GM19397 (cell line): ENCODE measurements at regions not wholly inside any gene's neighbourhood (a gene's known extent, or its start where the extent isn't known, plus 50 kb on each side); places are given as distances from the start of the nearest gene placed in this dataset.

Experiments
- ATAC-seq: cut with Tn5 transposase; IDR thresholded peaks from one replicate; pipeline ENCODE4 v1.9.1; 2021; ENCODE audit warnings: mild to moderate bottlenecking, moderate library complexity; ENCODE audit not compliant: unreplicated experiment

DNA sequence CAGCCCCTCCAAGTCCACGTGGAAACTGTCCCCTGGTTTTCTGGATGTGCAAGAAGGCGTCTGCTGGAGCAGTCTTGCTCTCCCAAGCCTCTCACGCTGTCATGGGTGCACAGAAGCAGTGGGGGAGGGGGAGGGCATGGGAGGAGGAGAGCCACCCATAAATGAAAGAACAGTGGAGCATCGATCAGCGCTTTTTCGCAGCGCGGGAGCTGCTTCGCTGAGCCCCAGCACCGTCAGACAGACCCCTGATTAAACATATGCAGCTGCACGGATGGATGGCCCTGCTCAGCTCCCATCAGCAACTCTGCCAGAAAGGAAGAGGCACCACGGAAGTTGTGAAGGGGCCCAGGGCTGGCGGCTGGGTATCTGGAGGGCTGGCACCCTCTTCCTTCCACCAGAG lies 264.9 kb downstream of the UQCRFS1 start:
- no peak for ATAC-seq

DNA sequence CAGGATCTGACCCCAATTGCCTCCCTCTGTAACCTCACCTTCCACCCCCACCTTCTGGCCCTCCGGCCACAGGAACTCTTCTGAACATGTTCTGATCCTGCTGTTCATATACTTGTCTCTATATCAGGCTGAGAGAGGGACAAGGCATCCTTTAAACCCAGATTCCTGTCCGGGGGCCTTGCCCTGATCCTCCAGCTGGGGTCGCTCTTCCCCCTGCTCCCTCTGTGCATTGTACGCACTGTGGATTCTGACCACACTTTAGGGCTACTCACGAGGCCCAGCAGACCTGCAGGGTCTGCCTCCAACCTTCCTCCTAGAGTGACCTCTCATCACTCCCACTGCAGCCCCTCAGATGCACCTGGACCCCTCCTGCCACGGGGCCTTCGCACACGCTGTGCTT lies 269.3 kb downstream of the UQCRFS1 start:
- no peak for ATAC-seq

DNA sequence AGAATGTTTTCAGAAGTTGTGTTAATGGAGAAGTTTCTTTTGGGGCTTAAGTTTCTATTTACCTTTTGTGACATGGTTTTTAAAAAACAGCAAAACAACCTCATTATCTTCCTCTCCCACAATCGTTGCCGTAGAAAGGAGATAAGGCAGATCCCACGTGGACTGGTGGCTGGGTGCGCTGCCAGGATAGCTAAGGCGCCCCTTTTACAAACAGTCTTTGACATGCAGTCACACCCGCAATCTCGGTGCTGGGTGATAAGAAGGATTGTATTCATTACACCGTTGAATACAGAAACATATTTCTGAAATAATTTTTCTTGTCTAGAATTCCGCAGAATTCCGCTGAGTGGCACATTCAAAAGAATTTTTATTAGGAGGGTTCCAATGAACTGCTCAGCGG lies 271.1 kb downstream of the UQCRFS1 start:
- no peak for ATAC-seq

DNA sequence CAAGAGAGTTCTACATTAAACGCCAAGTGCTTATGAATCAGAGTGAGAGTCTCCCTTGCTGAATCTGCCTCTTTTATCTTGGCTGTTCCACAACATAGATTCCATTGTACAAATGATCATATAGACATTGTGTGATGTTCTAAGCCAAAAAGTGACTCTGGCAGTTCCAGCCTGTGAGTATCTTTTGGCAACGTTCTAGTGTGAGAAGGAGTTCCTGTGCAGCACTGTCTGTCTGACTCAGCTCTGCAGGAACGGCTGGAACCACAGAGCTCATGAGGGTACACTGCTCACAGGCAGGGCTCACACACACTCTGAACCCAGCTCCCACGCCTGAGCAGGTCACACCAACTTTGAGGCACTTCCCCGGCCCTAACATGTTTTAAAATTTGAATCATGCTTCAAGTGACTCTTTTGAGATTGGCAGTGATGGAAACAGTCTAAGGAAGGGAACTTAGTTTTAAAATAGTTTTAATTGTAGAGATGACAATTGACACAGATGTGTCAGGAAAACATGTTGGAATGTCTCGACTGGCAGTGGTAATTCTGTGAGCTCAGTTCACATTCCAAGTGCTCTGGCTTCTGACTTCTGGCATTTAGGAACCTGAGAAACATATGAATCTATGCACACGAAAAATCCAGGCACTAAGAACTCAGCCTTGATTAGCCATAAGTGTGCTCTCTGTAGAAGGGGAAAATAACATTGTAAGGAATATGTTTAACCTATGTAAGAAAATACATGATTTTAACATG lies 272.0 kb downstream of the UQCRFS1 start:
- ATAC-seq = no peak

DNA sequence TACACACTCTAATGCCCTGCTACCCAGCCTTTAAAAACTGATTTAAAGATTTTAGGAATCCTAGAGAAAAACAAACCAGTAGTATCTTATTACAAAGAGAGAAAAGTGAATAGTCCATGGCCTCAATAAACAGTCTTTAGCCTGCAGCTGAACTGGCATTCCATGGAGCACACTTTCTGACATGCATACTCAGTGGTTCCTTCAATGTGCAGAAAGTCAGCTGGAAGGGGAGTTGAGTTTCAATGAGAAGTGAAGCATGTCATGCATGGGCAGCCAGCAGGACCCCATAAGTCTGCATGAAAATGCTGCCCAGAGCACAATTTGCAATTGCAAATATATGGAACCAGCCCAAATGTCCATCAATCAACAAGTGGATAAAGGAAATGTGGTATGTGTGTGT lies 273.7 kb downstream of the UQCRFS1 start:
- ATAC-seq = no peak

DNA sequence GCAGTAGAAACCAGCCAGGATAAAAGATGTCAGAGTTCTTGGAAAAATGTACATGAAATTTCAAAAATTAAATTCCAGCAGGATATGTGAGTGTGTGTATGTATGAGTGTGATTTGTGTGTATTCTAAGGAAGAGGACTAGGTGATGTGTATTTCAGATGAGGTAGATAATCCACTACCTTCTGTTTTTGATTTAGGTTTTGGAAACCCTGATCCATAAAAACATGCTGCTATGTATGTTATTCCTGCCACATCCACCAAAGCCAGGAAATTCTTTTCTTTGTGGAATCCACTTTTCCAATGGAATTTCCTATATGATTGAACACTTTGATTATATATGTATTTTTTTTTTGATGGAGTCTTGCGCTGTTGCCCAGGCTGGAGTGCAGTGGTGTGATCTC lies 276.9 kb downstream of the UQCRFS1 start:
- no peak for ATAC-seq

DNA sequence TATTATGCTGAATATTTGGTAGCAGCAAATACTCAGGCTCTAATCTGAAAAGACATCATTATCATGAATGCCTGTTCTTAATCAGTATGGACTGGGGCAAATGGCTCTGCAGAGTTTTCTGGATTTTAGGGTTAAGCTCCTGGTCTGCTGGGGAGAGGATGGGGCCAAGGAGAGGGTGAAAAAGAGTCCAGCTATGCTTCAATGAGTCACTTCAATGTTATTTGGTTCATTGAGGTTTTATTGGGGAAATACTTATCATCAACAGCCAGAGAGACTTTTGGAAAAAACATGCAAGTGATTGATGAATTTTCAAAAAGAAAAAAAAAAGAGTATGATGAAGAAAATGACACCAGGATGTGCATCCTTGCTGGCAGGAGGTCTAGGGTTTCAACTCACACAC lies 278.3 kb downstream of the UQCRFS1 start:
- ATAC-seq = no peak

DNA sequence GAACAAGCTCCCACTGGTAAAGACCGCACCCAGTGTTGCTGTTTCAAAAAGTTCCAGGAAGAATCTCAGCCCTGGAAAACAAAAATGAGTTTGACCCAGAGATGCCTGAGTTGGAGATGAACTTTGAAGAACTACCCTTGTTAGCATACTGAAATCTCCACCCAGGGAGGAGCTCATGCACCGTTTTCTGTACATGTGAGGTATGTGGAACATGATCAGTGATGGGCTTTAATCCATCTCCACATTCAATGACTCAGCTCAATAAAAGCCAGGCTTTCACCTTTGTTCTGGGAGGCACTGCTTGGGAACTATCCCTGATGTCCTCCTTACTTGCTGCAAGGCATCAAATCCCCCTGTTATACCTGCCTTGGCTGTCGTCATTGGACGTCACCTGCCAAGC lies 279.9 kb downstream of the UQCRFS1 start:
- ATAC-seq = no peak

DNA sequence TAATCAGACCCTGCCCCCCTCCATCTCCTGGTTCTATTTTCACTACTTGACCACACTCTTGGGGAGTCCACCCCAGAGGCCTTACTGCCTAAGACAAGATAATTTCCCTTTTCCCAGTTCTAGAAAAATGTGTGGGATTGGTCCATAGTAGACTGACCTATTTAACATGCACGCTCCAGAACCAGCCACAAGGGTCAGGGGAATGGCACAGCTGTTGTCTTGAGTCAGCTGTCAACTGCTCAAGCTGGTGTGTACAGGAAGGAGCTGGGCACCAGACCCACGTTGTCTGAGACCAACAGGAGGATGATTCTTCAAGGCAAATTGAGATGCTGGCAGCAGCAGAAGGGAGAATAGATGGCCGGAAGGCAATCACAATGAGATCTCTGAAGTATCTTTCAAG lies 280.5 kb downstream of the UQCRFS1 start:
- no peak for ATAC-seq

DNA sequence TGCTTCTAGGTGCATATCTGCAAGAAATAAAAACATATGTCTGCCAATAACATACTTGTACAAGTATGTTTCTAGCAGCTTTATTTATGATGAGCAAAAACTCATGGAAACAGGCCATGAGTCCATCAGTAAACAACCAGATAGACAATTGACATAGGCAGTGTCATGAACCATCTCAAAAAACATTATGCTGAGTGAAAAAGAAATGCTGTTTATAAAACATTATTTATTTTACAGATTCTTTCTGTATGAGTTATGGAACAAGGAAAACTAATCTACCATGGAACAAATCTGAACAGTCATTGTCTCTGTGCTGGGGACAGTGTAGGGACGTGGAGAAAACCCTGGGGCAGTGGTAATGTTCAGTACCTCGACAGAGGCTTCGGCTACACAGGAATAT lies 283.9 kb downstream of the UQCRFS1 start:
- ATAC-seq = no peak

DNA sequence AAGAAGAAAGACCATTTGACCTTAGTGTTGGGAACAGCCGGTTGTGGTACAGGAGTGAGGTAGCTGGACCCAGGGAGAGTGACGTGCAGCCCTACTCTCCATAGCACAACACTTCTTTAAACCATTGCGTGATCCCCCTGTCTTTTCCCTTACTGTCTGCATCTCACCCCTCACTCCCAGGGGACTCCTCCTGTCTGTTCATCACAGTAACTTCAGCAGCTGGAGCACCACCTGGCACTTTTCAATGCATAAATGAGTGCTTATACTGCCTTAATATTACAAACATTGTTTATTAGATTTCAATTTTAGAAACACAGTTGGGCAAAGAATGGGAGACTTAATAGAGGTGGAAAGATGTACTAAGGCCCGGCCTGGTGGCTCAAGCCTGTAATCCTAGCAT lies 285.5 kb downstream of the UQCRFS1 start:
- no peak for ATAC-seq

DNA sequence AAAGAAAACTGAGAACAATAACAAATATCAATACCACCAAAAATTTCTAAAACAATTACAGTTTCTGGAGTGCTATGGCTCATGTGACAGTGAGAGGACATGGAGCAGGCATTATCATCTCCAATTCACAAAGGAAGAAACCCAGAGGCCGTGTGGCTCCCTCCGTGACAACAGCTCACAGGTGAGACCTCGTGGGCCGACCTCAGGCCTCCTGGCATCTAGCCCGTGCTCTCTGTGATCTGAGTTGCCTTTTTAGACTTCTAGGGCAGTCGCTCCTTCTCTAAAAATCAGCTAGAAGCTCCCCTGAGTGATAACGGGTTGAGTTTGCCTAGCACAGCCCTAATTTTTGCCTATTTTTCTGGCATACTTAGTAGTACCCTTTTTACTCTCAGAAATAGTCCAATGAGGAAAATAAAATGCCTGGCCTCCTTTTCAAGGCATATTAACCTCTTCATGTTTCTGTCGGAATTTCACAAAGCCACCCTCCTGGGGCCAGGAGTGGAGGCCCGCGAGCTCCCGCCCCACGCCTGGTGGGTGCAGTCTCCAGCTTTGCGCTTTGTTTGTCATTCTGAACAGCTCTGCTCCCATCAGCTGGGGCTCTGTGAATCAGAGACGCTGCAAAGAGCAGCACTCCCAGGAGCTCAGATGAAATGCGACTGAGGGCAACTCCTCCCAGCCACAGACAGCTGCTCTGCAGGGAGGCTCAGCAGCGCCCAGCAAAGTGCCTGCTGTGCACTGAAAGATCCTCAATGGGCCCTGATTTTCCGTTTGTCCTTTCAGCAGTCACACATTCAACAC lies 292.5 kb downstream of the UQCRFS1 start:
- no peak for ATAC-seq

DNA sequence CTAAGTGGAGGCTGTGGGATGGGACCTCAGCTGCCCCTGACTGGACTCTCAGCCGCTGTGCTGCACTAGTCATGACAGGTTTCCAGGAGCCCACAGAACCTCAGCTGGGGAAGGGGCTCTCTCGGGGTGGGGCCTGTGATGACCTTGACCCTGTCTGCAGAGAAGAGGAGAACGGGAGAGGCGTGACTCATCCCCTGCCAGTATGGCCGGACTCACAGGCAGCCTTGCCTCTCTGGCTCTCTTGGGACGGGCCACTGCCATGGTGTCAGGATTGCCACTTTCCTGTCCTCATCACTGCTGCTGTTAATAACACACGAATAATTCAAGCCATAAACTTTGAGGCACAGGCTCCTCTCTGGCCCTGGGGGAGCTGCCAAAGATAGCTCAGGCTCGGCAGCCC lies 295.3 kb downstream of the UQCRFS1 start:
- no peak for ATAC-seq

DNA sequence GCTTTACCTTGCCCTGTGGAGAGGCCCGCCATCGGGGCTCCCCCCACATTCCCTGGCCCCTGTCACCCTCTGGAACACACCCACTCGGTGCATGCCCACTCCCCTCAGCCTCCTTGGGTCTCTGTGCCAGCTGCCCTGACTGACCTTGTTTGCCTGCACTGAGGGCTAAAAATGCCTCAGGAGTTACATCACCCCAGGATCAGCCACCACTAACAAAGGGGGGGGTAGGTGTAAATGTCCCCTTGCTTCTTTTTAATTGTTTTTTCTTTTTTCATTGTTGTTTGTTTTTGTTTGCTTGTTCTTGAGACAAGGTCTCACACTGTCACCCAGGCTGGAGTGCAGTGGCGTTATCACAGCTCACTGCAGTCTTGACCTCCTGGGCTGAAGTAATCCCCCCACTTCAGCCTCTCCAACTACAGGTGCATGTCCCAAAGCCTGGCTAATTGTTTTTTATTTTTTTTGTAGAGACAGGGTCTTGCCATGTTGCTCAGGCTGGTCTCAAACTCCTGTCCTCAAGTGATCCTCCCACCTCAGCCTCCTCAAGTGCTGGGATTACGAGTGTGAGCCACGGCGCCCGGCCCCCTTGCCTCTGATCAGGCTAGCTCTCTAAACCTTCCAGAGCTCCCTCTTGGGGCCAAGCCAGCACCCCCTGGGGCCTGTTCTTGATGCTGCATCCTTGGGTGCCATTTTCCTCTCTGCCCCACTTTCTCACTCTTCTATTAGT lies 297.1 kb downstream of the UQCRFS1 start:
- no peak for ATAC-seq

DNA sequence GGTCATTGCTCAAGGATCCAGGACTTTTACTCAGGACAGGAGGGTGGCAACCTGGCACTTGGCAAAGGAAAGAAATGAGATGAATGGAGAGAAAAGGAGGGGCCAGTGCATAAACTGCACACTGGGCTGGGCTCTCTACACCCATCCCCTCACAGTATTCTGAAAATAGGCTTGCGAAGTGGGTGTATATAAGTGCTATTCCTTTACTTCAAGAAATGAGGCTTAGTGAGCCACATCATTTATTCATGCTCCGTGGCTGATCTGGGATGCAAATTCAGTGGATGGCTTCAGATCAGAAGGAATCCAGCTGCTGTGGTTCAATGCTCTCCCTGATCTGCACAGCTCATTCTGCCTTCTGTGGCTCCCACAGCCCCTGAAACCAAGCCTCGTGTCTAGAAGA lies 297.7 kb downstream of the UQCRFS1 start:
- ATAC-seq = no peak

DNA sequence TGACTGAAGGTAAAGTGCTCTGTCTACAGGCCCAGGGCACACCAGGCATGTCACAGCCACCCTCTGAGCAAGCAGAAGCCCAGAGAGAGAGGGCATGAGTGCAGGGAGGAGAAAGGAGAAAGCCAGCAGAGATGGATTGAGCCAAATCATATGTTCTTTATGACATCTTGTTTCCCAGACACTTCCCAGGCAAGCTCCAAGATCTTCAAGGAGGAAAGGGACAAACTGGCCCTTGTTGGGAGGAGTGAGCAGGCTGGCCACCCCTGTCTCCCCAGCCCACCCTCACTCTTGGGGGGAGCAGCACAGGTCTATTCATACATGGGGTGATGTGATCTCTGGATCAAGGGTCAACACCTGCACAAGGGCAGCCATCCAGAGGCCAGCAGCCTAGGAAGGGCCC lies 298.8 kb downstream of the UQCRFS1 start:
- ATAC-seq = no peak

DNA sequence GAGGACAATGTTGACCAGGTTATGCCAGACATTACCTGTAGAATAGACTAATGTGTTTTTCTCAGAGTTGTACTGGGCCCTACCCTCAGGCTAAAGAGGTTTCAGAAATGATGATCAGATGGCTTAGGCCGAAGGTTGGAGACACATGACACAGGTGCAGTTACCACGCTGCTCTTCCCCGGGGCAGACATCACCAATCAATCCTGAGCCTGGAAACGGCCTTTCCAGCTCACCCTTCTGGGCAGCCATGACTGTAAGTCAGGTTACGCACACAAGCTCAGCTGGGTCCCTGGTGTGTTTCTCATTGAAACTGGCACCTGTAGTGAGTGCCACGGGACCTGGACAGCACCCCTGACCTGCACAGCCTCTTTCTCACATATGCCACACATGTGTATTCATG lies 299.3 kb downstream of the UQCRFS1 start:
- no peak for ATAC-seq

DNA sequence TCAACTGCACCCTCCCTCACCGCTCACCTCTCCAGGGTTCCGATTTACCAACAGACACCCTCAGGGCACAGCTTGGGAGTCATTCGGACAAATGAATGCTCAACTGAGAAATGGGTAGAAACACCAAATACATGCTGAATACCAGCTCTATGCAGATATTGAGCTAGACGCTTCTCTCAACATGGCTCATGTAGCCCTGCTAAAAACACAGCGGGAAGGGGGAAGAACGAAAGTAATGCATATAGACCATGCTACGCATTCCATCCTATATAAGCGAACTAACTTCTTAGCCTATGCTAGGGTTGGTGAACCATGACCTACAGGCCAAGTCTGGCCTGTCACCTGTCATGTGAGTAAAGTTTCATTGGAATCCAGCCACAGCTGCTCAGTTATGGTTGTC lies 304.0 kb downstream of the UQCRFS1 start:
- no peak for ATAC-seq

DNA sequence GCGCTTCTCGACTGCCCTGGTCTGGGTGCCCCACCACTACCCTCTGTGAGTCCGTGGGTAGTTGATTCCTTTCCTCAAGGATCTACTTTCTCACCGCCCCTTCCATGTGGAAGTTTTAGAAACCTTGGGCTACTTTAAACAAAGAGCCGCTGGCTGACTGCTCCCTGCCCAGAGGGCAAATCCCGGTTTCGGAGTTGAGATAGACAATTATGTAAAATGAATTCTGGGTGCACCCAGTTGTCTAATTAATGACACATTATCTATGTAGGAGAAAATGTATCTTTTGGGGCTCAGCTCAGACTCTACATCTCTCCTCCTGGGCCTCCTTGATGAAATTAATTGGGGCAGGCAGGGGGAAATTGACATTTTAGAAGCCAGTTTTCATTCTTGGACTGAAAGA lies 305.4 kb downstream of the UQCRFS1 start:
- ATAC-seq = no peak

DNA sequence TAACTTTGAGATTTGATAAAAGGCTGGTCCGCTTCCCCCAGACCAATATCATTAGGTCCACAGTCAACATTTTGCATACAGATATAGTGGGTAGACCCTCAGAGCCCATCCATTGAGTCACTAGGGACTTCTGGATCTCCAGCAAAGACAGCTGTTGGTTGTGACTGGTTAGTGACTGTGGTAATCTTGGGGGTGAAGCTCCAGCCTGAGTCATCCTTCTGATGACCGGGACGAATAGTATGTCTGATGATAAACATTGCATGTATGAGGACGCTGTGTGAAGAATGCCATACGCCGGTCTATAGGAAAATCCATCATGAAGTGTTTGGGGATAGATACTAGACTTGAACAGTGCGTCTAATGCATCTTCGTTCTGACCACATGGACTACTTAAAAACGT lies 307.0 kb downstream of the UQCRFS1 start:
- ATAC-seq = no peak

DNA sequence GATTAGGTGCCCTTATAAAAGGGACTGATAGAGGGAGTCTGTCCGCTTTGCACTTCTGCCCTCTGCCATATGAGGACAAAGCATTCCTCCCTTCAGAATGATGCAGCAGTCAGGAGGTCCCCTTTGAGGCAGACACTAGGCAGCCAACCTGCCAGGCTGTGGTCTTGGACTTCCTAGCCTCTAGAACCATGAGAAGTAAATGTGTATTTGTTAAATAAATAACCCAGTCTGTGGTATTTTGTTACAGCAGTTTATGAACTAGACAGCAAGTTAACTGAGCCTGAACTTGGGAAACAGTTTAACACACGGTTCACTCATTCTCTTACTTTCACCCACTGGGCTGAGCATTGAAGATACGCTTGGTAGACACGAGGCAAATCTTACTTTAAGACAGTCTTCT lies 313.2 kb downstream of the UQCRFS1 start:
- no peak for ATAC-seq

DNA sequence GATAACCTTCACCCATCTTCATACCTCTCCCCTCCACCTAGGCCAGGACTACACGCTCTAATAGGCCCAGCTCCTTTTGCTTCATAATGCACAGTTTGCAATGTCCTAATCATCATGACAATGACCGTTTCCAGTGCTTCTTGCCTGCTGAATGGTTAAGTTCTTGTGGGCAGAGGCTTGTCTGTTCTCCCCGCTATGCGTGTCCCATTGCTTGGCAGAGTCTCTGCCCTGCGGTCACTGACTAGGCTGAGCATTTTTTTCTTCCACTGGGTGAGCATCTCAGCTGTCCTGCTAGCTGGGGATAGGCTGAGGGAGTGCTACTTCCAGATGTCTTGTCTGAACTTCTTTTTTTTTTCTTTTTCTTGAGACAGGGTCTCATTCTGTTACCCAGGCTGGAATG lies 314.7 kb downstream of the UQCRFS1 start:
- ATAC-seq = no peak
